ENCODE measurements at regions not wholly inside any gene's neighbourhood (a gene's known extent, or its start where the extent isn't known, plus 50 kb on each side); places are given as distances from the start of the nearest gene placed in this dataset.

DNA sequence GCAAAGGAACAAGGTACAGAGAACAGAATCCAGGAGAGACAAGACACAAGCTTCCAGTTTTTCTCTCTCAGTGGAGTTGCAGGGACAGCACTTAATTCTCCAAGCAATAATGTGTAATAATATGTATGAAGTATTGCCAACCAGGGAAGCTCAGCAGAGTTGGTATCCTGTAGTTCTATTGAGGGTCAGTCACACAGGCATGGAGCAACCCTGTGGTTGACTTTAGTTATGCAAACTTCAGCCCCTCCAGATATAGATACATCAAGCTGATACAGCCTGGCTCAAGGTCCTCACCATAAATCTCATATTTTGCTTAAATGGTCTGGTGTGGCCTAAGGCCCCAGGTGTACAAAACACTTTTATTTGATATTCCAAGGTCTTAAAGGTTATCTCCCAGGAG is 248.6 kb upstream of the EPHA5 start:
- H3K36me3 ChIP-seq: no peaks in the 10 kb centered on the region
- TF ChIP-seq CTCF (IDR thresholded peaks at IDR 0.05; ENCODE audit: low read depth, low read length): no peak
- H3K27me3 ChIP-seq: no peaks in the 10 kb centered on the region
- H3K9me3 ChIP-seq: no peaks in the 10 kb centered on the region
- DNase-seq: no peak
- peaks cover 4% of the 10 kb centered on the region; the same call in 1 of the 2 replicates for H3K4me1 ChIP-seq
- no peak overlapping the region for H3K4me3 ChIP-seq (ENCODE audit: low read depth, low read length)

- DNase-seq: no peak
Measured at GRCh38 chr4:65918212-65918611, 247.9 kb upstream of the EPHA5 start.

DNA sequence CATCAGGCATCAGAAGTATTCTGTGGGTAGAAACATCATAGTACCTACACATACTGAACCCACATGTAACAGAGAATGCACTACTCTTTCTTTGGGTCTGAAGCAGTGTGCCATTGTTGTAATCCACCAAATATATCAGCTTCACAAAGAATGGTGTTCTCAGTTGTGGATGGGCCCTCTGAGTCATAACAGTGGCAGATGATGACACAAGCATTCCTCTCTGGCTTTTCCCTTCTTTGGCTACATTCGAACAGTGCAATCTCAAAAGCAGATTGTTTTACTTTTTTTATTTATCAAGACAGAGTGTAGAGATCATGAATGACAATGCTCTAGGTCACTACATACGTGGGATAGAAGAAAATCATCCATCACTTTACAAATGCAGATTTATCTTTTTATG is 247.2 kb upstream of the EPHA5 start:
- Histone ChIP-seq H3K9me3 (no peaks in the 10 kb centered on the region), H3K27me3 (no peaks in the 10 kb centered on the region), H3K4me3 (ENCODE audit: low read depth, low read length) (no peak overlapping the region), H3K4me1 (peaks cover 7% of the 10 kb centered on the region), H3K36me3 (no peaks in the 10 kb centered on the region)
- TF ChIP-seq CTCF (IDR thresholded peaks at IDR 0.05; ENCODE audit: low read depth, low read length): no peak
- no peak for DNase-seq

More at GRCh38 chr4:65918212-65918611, 247.9 kb upstream of the EPHA5 start:
- Histone ChIP-seq H3K27me3 (no peaks in the 10 kb centered on the region), H3K4me3 (ENCODE audit: low read depth, low read length) (no peak overlapping the region), H3K4me1 (peaks cover 7% of the 10 kb centered on the region), H3K36me3 (no peaks in the 10 kb centered on the region), H3K9me3 (no peaks in the 10 kb centered on the region)
- no peak for TF ChIP-seq CTCF (IDR thresholded peaks at IDR 0.05; ENCODE audit: low read depth, low read length)

DNA sequence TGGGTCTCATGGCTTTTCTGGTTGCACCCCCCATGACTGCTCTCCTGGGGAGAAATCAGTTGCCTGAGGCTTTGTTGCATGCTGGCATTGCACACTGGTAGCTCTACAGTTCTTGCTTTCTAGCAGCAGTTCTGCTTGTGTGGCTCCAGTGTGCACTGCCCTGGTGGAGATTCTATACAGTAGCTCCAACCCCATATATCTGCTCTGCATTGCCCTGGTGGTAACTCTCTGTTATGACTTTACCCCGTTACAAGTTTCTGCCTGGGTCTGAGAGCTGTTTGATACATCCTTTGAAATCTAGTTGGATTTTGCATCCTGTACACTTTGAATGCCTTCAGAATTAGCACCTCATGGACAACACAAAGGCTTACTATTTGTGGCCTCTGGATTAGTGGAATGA is 241.4 kb upstream of the EPHA5 start:
- H3K4me1 ChIP-seq: peaks cover 2% of the 10 kb centered on the region
- no peaks in the 10 kb centered on the region for H3K36me3 ChIP-seq
- no peak overlapping the region for H3K4me3 ChIP-seq (ENCODE audit: low read depth, low read length)
- H3K27me3 ChIP-seq: no peaks in the 10 kb centered on the region
- TF ChIP-seq CTCF (IDR thresholded peaks at IDR 0.05; ENCODE audit: low read depth, low read length): peak; percentile 28
- DNase-seq: no peak
- H3K9me3 ChIP-seq: no peaks in the 10 kb centered on the region

GRCh38 chr4:65893957-65894755 is 223.9 kb upstream of the EPHA5 start:
- no peaks in the 10 kb centered on the region for H3K27me3 ChIP-seq
- no peaks in the 10 kb centered on the region for H3K4me1 ChIP-seq
- no peak overlapping the region for H3K4me3 ChIP-seq (ENCODE audit: low read depth, low read length)
- TF ChIP-seq CTCF (IDR thresholded peaks at IDR 0.05; ENCODE audit: low read depth, low read length): no peak
- H3K9me3 ChIP-seq: no peaks in the 10 kb centered on the region
- H3K36me3 ChIP-seq: no peaks in the 10 kb centered on the region
- DNase-seq: no peak

- H3K4me3 ChIP-seq (ENCODE audit: low read depth, low read length): no peak overlapping the region
- H3K4me1 ChIP-seq: no peaks in the 10 kb centered on the region
- no peak for DNase-seq
- no peaks in the 10 kb centered on the region for H3K27me3 ChIP-seq
- H3K9me3 ChIP-seq: no peaks in the 10 kb centered on the region
- TF ChIP-seq CTCF (IDR thresholded peaks at IDR 0.05; ENCODE audit: low read depth, low read length): no peak
- no peaks in the 10 kb centered on the region for H3K36me3 ChIP-seq
Measured at GRCh38 chr4:65893271-65893670, 223.0 kb upstream of the EPHA5 start.

Data from BE2C (cell line).